CD14-positive monocyte (primary cell): ENCODE measurements at regions not wholly inside any gene's neighbourhood (a gene's known extent, or its start where the extent isn't known, plus 50 kb on each side); places are given as distances from the start of the nearest gene placed in this dataset.

Source experiments
- DNase-seq, 3 donors: peaks; one replicate each; pipeline ENCODE4 v3.0.0-alpha.2; 2011 to 2022
- H2AFZ ChIP-seq: 2 replicates; pipeline ENCODE4 v1.6.0; 2012; ENCODE audit warnings: mild to moderate bottlenecking, low read depth, low read length, inconsistent platforms; ENCODE audit not compliant: insufficient read depth, poor library complexity, severe bottlenecking
- H3K27ac ChIP-seq, 2 donors: 1 replicate in 1 of 2; 2 replicates in 1 of 2; pipeline ENCODE4 v1.5.1; 2012 to 2013; ENCODE audit warnings: low read length in 2 of 2, control low read depth in 1 of 2, inconsistent platforms in 1 of 2, low read depth in 1 of 2, mild to moderate bottlenecking in 1 of 2
- H3K27me3 ChIP-seq, 2 donors: one replicate each; pipeline versions ENCODE4 v1.6.0 to v1.6.1; 2011 to 2013; ENCODE audit warnings: low read length in 2 of 2; ENCODE audit not compliant: control insufficient read depth in 2 of 2, insufficient read depth in 2 of 2
- H3K36me3 ChIP-seq, 2 donors: replicated peaks in 1 of 2; 1 replicate in 1 of 2; 2 replicates in 1 of 2; pipeline versions ENCODE4 v1.5.1 to v1.6.1; 2012 to 2013; ENCODE audit warnings: low read length in 2 of 2, control low read depth in 1 of 2, inconsistent platforms in 1 of 2, mild to moderate bottlenecking in 1 of 2; ENCODE audit not compliant: insufficient read depth in 2 of 2, control insufficient read depth in 1 of 2
- H3K4me1 ChIP-seq, 2 donors: 1 replicate in 1 of 2; 2 replicates in 1 of 2; pipeline versions ENCODE4 v1.5.1 to v1.6.1; 2012 to 2013; ENCODE audit warnings: low read length in 2 of 2, control low read depth in 1 of 2, inconsistent platforms in 1 of 2, mild to moderate bottlenecking in 1 of 2, moderate library complexity in 1 of 2; ENCODE audit not compliant: insufficient read depth in 2 of 2, control insufficient read depth in 1 of 2
- H3K4me2 ChIP-seq: replicated peaks from 2 replicates; pipeline ENCODE3; 2012; ENCODE audit warnings: low read length, moderate library complexity, mild to moderate bottlenecking; ENCODE audit not compliant: poor library complexity, severe bottlenecking; ENCODE audit errors: extremely low read depth
- H3K4me3 ChIP-seq, 3 experiments: fragments of 200-600 bp in 1 of 3; sonication (generic) in 1 of 3; replicated peaks in 1 of 3; 1 replicate in 2 of 3; 2 replicates in 1 of 3; pipeline ENCODE4 v1.5.1; 2011 to 2013; ENCODE audit warnings: low read length in 3 of 3, mild to moderate bottlenecking in 3 of 3, control low read depth in 2 of 3, low read depth in 2 of 3, inconsistent platforms in 1 of 3, moderate library complexity in 1 of 3
- H3K79me2 ChIP-seq: 2 replicates; pipeline ENCODE4 v1.6.0; 2012; ENCODE audit warnings: mild to moderate bottlenecking, control low read depth, inconsistent platforms, low read length, moderate library complexity; ENCODE audit not compliant: insufficient read depth
- H3K9ac ChIP-seq: 2 replicates; pipeline ENCODE4 v1.6.0; 2017; ENCODE audit warnings: low read length, mild to moderate bottlenecking; ENCODE audit not compliant: insufficient read depth, poor library complexity, severe bottlenecking
- H3K9me3 ChIP-seq, 2 donors: replicated peaks in 1 of 2; 1 replicate in 1 of 2; 2 replicates in 1 of 2; pipeline versions ENCODE4 v1.5.1 to v1.6.1; 2012 to 2013; ENCODE audit warnings: low read length in 2 of 2, control low read depth in 1 of 2; ENCODE audit not compliant: control insufficient read depth in 1 of 2, insufficient read depth in 1 of 2
- H4K20me1 ChIP-seq: 2 replicates; pipeline ENCODE4 v1.6.0; 2012; ENCODE audit warnings: mild to moderate bottlenecking, low read length, control low read depth, moderate library complexity; ENCODE audit not compliant: insufficient read depth
- H3K27ac Mint-ChIP-seq, 7 donors: one replicate each; pipeline ENCODE4 v1.8.0; 2020; ENCODE audit warnings: mild to moderate bottlenecking in 7 of 7, mixed read lengths in 7 of 7, moderate library complexity in 6 of 7, inconsistent platforms in 2 of 7
- H3K27me3 Mint-ChIP-seq, 3 donors: one replicate each; pipeline ENCODE4 v1.8.0; 2021 to 2022; ENCODE audit warnings: low read depth in 3 of 3, mild to moderate bottlenecking in 3 of 3, mixed read lengths in 3 of 3, moderate library complexity in 3 of 3, inconsistent platforms in 1 of 3
- H3K36me3 Mint-ChIP-seq, 2 donors: one replicate each; pipeline ENCODE4 v1.8.0; 2020; ENCODE audit warnings: mixed read lengths in 2 of 2, inconsistent platforms in 1 of 2, mild to moderate bottlenecking in 1 of 2
- H3K4me1 Mint-ChIP-seq: one replicate; pipeline ENCODE4 v1.8.0; 2020; ENCODE audit warnings: mild to moderate bottlenecking, mixed read lengths
- H3K4me3 Mint-ChIP-seq, 2 donors: one replicate each; pipeline ENCODE4 v1.8.0; 2020; ENCODE audit warnings: mild to moderate bottlenecking in 2 of 2, mixed read lengths in 2 of 2, moderate library complexity in 1 of 2
- H3K9me3 Mint-ChIP-seq, 7 donors: one replicate each; pipeline ENCODE4 v1.8.0; 2020 to 2022; ENCODE audit warnings: mixed read lengths in 7 of 7, mild to moderate bottlenecking in 6 of 7, moderate library complexity in 6 of 7, inconsistent platforms in 2 of 7
- WGBS: methylation state at CpG from one replicate; pipeline ENCODE4 v1.1.5; 2013; ENCODE audit warnings: missing lambda C conversion rate; ENCODE audit not compliant: insufficient coverage; 5-methylcytosine and 5-hydroxymethylcytosine counted together
- intact Hi-C, 2 donors: fragments of 100-400 bp; cut with micrococcal nuclease; formaldehyde crosslinking; loops; one replicate each; pipeline versions ENCODE4 v1.15.0 to v1.15.1; 2023
- TF ChIP-seq, protein P1 (sequence below): fragments of 200-600 bp; IDR thresholded peaks from one replicate; pipeline ENCODE4 v1.8.0; 2022; ENCODE audit warnings: antibody characterized with exemption, mild to moderate bottlenecking

DNA sequence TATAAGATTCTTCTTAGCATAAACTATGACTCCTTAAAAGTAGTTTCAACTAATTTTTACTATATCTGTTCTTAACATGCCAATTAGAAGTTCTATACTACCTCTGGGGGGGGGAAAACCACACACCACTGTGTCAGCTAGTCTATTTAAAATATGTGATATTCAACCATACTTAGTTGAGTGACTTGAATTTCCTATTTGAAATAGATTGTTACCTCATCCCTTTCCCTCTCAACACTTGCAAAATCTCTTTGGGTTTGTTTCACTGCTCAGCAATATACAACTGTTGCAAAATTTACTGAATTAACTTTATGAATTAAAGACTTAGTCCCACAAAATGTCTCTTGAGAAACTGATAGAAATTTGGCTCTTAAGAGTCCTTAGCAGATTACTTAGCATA, 151.1 kb upstream of the POU5F2 start:
- Mint-ChIP-seq H3K9me3 (no peaks in the 10 kb centered on the region), H3K27me3 (no peaks in the 10 kb centered on the region), H3K4me3 (no peak overlapping the region), H3K4me1 (peaks cover 4% of the 10 kb centered on the region), H3K36me3 (peaks cover 0 to 3% of the 10 kb centered on the region in 2 donors), H3K27ac (no peak overlapping the region)
- intact Hi-C loops = no loop called here
- Histone ChIP-seq H3K4me3 (no peak overlapping the region), H3K27me3 (no peaks in the 10 kb centered on the region), H2AFZ (no peak overlapping the region), H3K36me3 (no peaks in the 10 kb centered on the region), H3K4me2 (no peak overlapping the region), H3K9ac (no peak overlapping the region), H4K20me1 (no peaks in the 10 kb centered on the region), H3K4me1 (no peaks in the 10 kb centered on the region), H3K9me3 (no peaks in the 10 kb centered on the region), H3K27ac (no peak overlapping the region), H3K79me2 (no peaks in the 10 kb centered on the region)
- TF ChIP-seq, protein P1, sequence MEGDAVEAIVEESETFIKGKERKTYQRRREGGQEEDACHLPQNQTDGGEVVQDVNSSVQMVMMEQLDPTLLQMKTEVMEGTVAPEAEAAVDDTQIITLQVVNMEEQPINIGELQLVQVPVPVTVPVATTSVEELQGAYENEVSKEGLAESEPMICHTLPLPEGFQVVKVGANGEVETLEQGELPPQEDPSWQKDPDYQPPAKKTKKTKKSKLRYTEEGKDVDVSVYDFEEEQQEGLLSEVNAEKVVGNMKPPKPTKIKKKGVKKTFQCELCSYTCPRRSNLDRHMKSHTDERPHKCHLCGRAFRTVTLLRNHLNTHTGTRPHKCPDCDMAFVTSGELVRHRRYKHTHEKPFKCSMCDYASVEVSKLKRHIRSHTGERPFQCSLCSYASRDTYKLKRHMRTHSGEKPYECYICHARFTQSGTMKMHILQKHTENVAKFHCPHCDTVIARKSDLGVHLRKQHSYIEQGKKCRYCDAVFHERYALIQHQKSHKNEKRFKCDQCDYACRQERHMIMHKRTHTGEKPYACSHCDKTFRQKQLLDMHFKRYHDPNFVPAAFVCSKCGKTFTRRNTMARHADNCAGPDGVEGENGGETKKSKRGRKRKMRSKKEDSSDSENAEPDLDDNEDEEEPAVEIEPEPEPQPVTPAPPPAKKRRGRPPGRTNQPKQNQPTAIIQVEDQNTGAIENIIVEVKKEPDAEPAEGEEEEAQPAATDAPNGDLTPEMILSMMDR = no peak
- no peak for DNase-seq

DNA sequence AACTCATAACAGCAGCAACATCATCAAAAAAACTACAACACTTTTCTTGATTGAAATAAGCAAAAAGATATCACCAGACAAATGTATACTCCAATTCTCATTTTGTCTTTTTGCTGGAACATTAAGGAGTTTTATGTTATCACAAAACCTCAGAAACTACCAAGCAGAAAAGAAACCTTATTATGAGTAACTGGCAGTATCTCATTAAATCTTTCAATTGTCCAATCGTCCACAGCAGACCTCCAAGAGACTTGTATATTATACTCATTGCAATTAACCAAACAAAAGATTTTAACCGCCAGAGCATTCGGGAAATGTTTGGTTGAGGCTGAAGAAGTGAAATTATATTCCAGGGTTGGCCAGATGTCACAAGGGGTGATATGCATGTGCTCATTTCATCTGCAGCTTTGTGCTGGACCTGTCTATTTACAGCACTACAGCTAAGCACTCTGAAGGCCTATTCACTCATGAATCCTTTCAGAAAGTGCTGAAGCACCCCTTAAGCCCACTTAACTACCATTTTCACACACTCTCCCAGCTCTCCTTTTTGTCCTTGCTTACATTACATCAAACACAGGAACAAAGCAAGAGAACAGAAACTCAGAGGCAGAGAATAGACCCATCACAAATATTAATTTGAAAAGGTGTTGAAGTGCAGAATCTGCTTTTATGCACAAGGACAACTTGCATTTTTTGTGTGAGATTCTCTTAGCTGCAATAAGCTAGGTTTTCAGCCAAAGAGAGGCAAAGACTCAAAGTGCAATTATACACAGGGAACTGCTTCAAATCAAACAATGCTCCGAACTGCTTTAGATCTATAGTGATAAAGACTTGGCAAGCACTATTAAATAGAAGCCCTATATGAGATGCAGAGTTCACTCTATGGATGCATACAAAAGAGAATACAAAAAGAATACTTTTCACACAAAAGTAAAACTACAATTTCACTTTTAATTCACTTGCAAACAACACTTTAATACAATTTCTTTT, 150.4 kb upstream of the POU5F2 start:
- peaks cover 9% of the 10 kb centered on the region for H3K4me1 Mint-ChIP-seq
- DNase-seq = no peak
- H2AFZ ChIP-seq = no peak overlapping the region

More for the DNA sequence above, 150.4 kb upstream of the POU5F2 start:
- Mint-ChIP-seq H3K4me3 (no peak overlapping the region), H3K36me3 (peaks cover 0 to 3% of the 10 kb centered on the region in 2 donors), H3K9me3 (no peaks in the 10 kb centered on the region), H3K27ac (no peak overlapping the region), H3K27me3 (no peaks in the 10 kb centered on the region)
- H3K27ac ChIP-seq = no peak overlapping the region
- no peak overlapping the region for H3K4me2 ChIP-seq
- H3K36me3 ChIP-seq = no peaks in the 10 kb centered on the region
- H3K9ac ChIP-seq = no peak overlapping the region
- TF ChIP-seq, protein P1 = no peak
- no peaks in the 10 kb centered on the region for H3K79me2 ChIP-seq
- no peaks in the 10 kb centered on the region for H3K4me1 ChIP-seq
- intact Hi-C loops = no loop called here
- no peaks in the 10 kb centered on the region for H3K27me3 ChIP-seq
- H3K4me3 ChIP-seq = no peak overlapping the region
- H3K9me3 ChIP-seq = no peaks in the 10 kb centered on the region
- H4K20me1 ChIP-seq = no peaks in the 10 kb centered on the region
- no CpG with 5 or more reads among the region's 4 CpGs for whole genome bisulfite sequencing
